ENCODE measurements at regions not wholly inside any gene's neighbourhood (a gene's known extent, or its start where the extent isn't known, plus 50 kb on each side); places are given as distances from the start of the nearest gene placed in this dataset.
A peak's percentile ranks its signal among the peaks of the same experiment; 100 is the strongest.

DNA sequence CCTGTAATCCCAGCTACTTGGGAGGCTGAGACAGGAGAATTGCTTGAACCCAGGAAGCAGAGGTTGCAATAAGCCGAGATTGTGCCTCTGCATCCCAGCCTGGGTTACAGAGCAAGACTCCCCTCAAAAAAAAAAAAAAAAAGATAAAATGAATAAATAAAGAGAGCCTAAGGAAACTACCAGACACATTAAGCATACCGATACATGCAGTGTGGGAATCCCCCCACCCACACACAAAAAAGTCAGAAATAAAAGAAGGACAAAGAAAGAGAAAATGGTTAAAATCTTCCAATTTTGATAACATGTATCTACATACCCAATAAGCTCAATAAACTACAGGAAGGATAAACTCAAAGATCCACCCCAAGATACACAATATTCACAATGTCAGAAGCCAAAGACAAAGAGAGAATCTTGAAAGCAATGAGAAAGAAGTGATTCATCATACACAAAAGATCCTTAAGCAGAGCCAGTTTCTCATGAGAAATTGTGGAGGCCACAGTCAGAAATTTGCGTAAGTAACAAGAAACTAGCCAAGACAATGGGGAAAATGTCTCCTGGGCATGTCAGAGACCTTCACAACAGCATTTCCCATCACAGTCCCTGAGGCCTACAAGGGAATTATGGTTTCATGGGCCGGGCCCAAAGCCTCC is 1197.0 kb downstream of the AMY1C start:
- no peaks in the 10 kb centered on the region for H3F3A ChIP-seq (ENCODE audit: low read depth)

DNA sequence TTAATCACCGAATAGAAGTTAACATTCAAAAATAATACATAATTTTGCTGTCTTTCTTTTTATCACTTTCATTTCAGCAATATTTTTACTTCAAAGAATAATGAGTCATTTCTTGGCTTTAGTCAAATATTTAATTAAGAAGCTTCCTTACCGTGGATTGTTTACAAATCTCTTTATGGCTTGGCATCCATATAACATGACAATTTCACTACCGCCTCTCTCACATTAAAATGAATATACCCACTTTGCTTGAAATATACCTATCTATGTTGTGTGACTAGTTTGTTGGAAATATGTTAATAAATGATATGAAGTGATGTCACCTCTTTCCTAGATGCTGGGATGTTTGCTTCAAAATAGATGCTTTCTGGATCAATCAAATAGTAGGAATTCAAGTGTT is 1203.9 kb downstream of the AMY1C start:
- no peaks in the 10 kb centered on the region for H3K36me3 Mint-ChIP-seq
- H3K4me3 ChIP-seq = no peak overlapping the region
- no peaks in the 10 kb centered on the region for H3K27me3 ChIP-seq

More for the DNA sequence above, 1197.0 kb downstream of the AMY1C start:
- Mint-ChIP-seq H3K9me3 (no peaks in the 10 kb centered on the region), H3K27ac (no peak overlapping the region), H3K4me1 (no peaks in the 10 kb centered on the region), H3K27me3 (ENCODE audit: insufficient read depth, low read depth) (peaks cover 2% of the 10 kb centered on the region), H3K36me3 (no peaks in the 10 kb centered on the region), H3K4me3 (no peak overlapping the region)
- Histone ChIP-seq H3K79me2 (ENCODE audit: low read depth) (no peaks in the 10 kb centered on the region), H3K9ac (no peak overlapping the region), H3K4me2 (no peak overlapping the region), H3K27me3 (no peaks in the 10 kb centered on the region), H4K20me1 (ENCODE audit: low read depth) (no peaks in the 10 kb centered on the region), H2AFZ (replicated peaks) (no peak overlapping the region), H3K27ac (no peak overlapping the region), H3K4me1 (no peaks in the 10 kb centered on the region), H3K36me3 (no peaks in the 10 kb centered on the region), H3K9me3 (ENCODE audit: low read depth) (no peaks in the 10 kb centered on the region), H3K4me3 (no peak overlapping the region)
- TF ChIP-seq EZH2phosphoT487 (IDR thresholded peaks at IDR 0.05) (no peak), EZH2 (IDR thresholded peaks at IDR 0.05) (no peak)
- TF ChIP-seq, protein P1, sequence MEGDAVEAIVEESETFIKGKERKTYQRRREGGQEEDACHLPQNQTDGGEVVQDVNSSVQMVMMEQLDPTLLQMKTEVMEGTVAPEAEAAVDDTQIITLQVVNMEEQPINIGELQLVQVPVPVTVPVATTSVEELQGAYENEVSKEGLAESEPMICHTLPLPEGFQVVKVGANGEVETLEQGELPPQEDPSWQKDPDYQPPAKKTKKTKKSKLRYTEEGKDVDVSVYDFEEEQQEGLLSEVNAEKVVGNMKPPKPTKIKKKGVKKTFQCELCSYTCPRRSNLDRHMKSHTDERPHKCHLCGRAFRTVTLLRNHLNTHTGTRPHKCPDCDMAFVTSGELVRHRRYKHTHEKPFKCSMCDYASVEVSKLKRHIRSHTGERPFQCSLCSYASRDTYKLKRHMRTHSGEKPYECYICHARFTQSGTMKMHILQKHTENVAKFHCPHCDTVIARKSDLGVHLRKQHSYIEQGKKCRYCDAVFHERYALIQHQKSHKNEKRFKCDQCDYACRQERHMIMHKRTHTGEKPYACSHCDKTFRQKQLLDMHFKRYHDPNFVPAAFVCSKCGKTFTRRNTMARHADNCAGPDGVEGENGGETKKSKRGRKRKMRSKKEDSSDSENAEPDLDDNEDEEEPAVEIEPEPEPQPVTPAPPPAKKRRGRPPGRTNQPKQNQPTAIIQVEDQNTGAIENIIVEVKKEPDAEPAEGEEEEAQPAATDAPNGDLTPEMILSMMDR (IDR thresholded peaks at IDR 0.05) = no peak
- no peak for DNase-seq (ENCODE audit: low spot score)

DNA sequence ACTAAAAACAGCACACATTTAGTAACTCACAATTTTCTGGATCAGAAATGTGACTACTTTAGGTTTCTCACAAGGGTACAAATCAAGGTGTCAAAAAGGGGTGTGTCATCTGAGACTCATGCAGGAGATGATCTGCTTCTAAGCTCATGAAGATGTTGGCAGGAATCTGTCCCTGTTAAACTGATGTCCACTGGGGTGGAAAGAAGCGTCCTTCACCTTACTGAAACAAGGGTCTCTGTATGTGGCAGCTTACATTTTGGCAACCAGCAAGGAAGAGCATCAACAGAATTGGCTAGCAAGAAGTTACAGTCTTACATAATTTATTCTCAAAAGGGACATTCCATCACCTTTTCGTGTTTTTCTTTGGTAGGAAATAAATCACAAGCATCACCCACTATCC is 1223.8 kb downstream of the AMY1C start:
- H3K4me2 ChIP-seq = no peak overlapping the region
- peak; percentile 3 for DNase-seq (ENCODE audit: low spot score)
- no peak overlapping the region for H3K27ac ChIP-seq
- Mint-ChIP-seq H3K9me3 (no peaks in the 10 kb centered on the region), H3K4me1 (no peaks in the 10 kb centered on the region), H3K4me3 (no peak overlapping the region), H3K27ac (no peak overlapping the region), H3K36me3 (no peaks in the 10 kb centered on the region), H3K27me3 (ENCODE audit: insufficient read depth, low read depth) (no peaks in the 10 kb centered on the region)
- no peak overlapping the region for H3K9ac ChIP-seq
- H4K20me1 ChIP-seq (ENCODE audit: low read depth) = no peaks in the 10 kb centered on the region
- H3K4me1 ChIP-seq = no peaks in the 10 kb centered on the region
- H3K4me3 ChIP-seq = no peak overlapping the region
- H3K36me3 ChIP-seq = no peaks in the 10 kb centered on the region
- no peaks in the 10 kb centered on the region for H3K9me3 ChIP-seq (ENCODE audit: low read depth)
- no peaks in the 10 kb centered on the region for H3F3A ChIP-seq (ENCODE audit: low read depth)
- no peak overlapping the region for H2AFZ ChIP-seq (replicated peaks)
- no peaks in the 10 kb centered on the region for H3K27me3 ChIP-seq
- no peak for TF ChIP-seq EZH2 (IDR thresholded peaks at IDR 0.05)
- TF ChIP-seq, protein P1 (IDR thresholded peaks at IDR 0.05) = no peak
- no peak for TF ChIP-seq EZH2phosphoT487 (IDR thresholded peaks at IDR 0.05)
- H3K79me2 ChIP-seq (ENCODE audit: low read depth) = no peaks in the 10 kb centered on the region

More for the DNA sequence above, 1203.9 kb downstream of the AMY1C start:
- H3K9me3 ChIP-seq (ENCODE audit: low read depth) = no peaks in the 10 kb centered on the region
- no peaks in the 10 kb centered on the region for H3K36me3 ChIP-seq
- no peak overlapping the region for H3K27ac Mint-ChIP-seq
- H3K4me2 ChIP-seq = no peak overlapping the region
- no peaks in the 10 kb centered on the region for H3K4me1 ChIP-seq
- H2AFZ ChIP-seq (replicated peaks) = no peak overlapping the region
- no peak overlapping the region for H3K4me3 Mint-ChIP-seq
- H4K20me1 ChIP-seq (ENCODE audit: low read depth) = no peaks in the 10 kb centered on the region
- H3F3A ChIP-seq (ENCODE audit: low read depth) = no peaks in the 10 kb centered on the region
- no peaks in the 10 kb centered on the region for H3K79me2 ChIP-seq (ENCODE audit: low read depth)
- H3K27ac ChIP-seq = no peak overlapping the region
- no peaks in the 10 kb centered on the region for H3K4me1 Mint-ChIP-seq
- DNase-seq (ENCODE audit: low spot score) = no peak
- H3K27me3 Mint-ChIP-seq (ENCODE audit: insufficient read depth, low read depth) = no peaks in the 10 kb centered on the region
- no peaks in the 10 kb centered on the region for H3K9me3 Mint-ChIP-seq
- TF ChIP-seq, protein P1 (IDR thresholded peaks at IDR 0.05) = no peak
- TF ChIP-seq EZH2 (IDR thresholded peaks at IDR 0.05) = no peak
- no peak for TF ChIP-seq EZH2phosphoT487 (IDR thresholded peaks at IDR 0.05)
- H3K9ac ChIP-seq = no peak overlapping the region
